Endothelial cell of umbilical vein (primary cell): ENCODE measurements at regions not wholly inside any gene's neighbourhood (a gene's known extent, or its start where the extent isn't known, plus 50 kb on each side); places are given as distances from the start of the nearest gene placed in this dataset.

Experiments
- BruUV-seq: library from RNA; stranded (reverse); fragments of 400-500 nt; replicated peaks from 2 replicates; lab custom pipeline; 2021; lab: Mats Ljungman, UMichigan
- CTCF ChIA-PET: fragments of 300-600, 350-600 bp; sonication (Branson Sonifier 250); formaldehyde crosslinking; loops from one replicate; lab custom pipeline; 2021; ENCODE audit warnings: antibody characterized with exemption, inconsistent platforms; lab: Charles Lee
- POLR2A ChIA-PET: fragments of 300-600, 350-600 bp; sonication (Branson Sonifier 250); formaldehyde crosslinking; loops from one replicate; lab custom pipeline; 2021; ENCODE audit warnings: antibody characterized with exemption, inconsistent platforms; lab: Charles Lee
- DNase-seq: peaks from one replicate; pipeline ENCODE4 v3.0.0-alpha.2; 2011; ENCODE audit warnings: low read depth, low spot score
- FAIRE-seq: peaks from 2 replicates; lab custom pipeline; 2011; peaks lifted over from hg19 to GRCh38; lab: Jason Lieb, UNC
- H2AFZ ChIP-seq: 2 replicates; pipeline ENCODE4 v1.6.0; 2012; ENCODE audit warnings: low read depth, low read length, control low read depth, inconsistent platforms
- H3K27ac ChIP-seq: 2 replicates; pipeline ENCODE4 v1.5.1; 2011; ENCODE audit warnings: low read depth, mild to moderate bottlenecking, control low read depth, low read length, moderate library complexity; ENCODE audit not compliant: insufficient read depth
- H3K27me3 ChIP-seq, 2 experiments: 2 replicates each; pipeline versions ENCODE4 v1.6.0 to v1.6.1; 2011; ENCODE audit warnings: low read length in 2 of 2, mixed read lengths in 1 of 2; ENCODE audit not compliant: control insufficient read depth in 2 of 2, insufficient read depth in 2 of 2
- H3K36me3 ChIP-seq, 2 experiments: 2 replicates in 1 of 2; 3 replicates in 1 of 2; pipeline ENCODE4 v1.5.1; 2011; ENCODE audit warnings: low read length in 2 of 2, mild to moderate bottlenecking in 1 of 2, moderate library complexity in 1 of 2; ENCODE audit not compliant: control insufficient read depth in 2 of 2, insufficient read depth in 2 of 2; ENCODE audit errors: extremely low read depth in 1 of 2
- H3K4me1 ChIP-seq: 3 replicates; pipeline ENCODE4 v1.5.1; 2011; ENCODE audit warnings: mild to moderate bottlenecking, low read length; ENCODE audit not compliant: control insufficient read depth, insufficient read depth; ENCODE audit errors: extremely low read depth
- H3K4me2 ChIP-seq: 2 replicates; pipeline ENCODE4 v1.6.1; 2011; ENCODE audit warnings: low read length, control low read depth, mixed read lengths; ENCODE audit not compliant: insufficient read depth
- H3K4me3 ChIP-seq, 3 experiments: fragments of 200-600 bp in 1 of 3; sonication (generic), shearing (Covaris generic) in 1 of 3; replicated peaks in 1 of 3; 2 replicates each; pipeline ENCODE4 v1.5.1; 2011 to 2016; ENCODE audit warnings: control low read depth in 3 of 3, low read length in 3 of 3, mild to moderate bottlenecking in 2 of 3, inconsistent platforms in 1 of 3, low read depth in 1 of 3, moderate library complexity in 1 of 3; ENCODE audit not compliant: insufficient read depth in 1 of 3
- H3K79me2 ChIP-seq: 2 replicates; pipeline ENCODE4 v1.6.0; 2012; ENCODE audit warnings: low read length, inconsistent platforms; ENCODE audit not compliant: control insufficient read depth, insufficient read depth
- H3K9ac ChIP-seq: replicated peaks from 2 replicates; pipeline ENCODE3; 2011; ENCODE audit warnings: low read length, control low read depth; ENCODE audit not compliant: insufficient read depth; ENCODE audit errors: extremely low read depth
- H3K9me1 ChIP-seq: replicated peaks from 3 replicates; pipeline ENCODE4 v1.6.0; 2011; ENCODE audit warnings: mild to moderate bottlenecking, low read length; ENCODE audit not compliant: control insufficient read depth, insufficient read depth; ENCODE audit errors: extremely low read depth
- H3K9me3 ChIP-seq: replicated peaks from 2 replicates; pipeline ENCODE4 v1.5.1; 2012; ENCODE audit warnings: low read length, inconsistent platforms; ENCODE audit not compliant: control insufficient read depth, insufficient read depth
- H4K20me1 ChIP-seq: replicated peaks from 2 replicates; pipeline ENCODE3; 2011; ENCODE audit warnings: mild to moderate bottlenecking, low read length; ENCODE audit not compliant: control insufficient read depth, insufficient read depth; ENCODE audit errors: extremely low read depth
- CTCF ChIP-seq, 2 donors: IDR thresholded peaks; 1 replicate in 1 of 2; 2 replicates in 1 of 2; pipeline ENCODE4 v1.5.1; 2011; ENCODE audit warnings: low read length in 2 of 2, mild to moderate bottlenecking in 2 of 2, moderate library complexity in 2 of 2, control low read depth in 1 of 2, inconsistent platforms in 1 of 2, low read depth in 1 of 2; ENCODE audit not compliant: insufficient read depth in 1 of 2; ENCODE audit errors: extremely low read depth in 1 of 2
- EZH2 ChIP-seq: IDR thresholded peaks from 2 replicates; pipeline ENCODE4 v1.6.1; 2012; ENCODE audit warnings: borderline replicate concordance, low read depth, mild to moderate bottlenecking, moderate library complexity, low read length, inconsistent platforms; ENCODE audit not compliant: severe bottlenecking
- FOS ChIP-seq: IDR thresholded peaks from 2 replicates; pipeline ENCODE4 v1.6.1; 2011; ENCODE audit warnings: mild to moderate bottlenecking, low read length, moderate library complexity, borderline replicate concordance; ENCODE audit not compliant: insufficient read depth
- GATA2 ChIP-seq: IDR thresholded peaks from 2 replicates; pipeline ENCODE4 v1.7.0; 2011; ENCODE audit warnings: low read depth, mild to moderate bottlenecking, moderate library complexity, mixed read lengths, low read length; ENCODE audit not compliant: insufficient read length, insufficient read depth
- JUN ChIP-seq: IDR thresholded peaks from 2 replicates; pipeline ENCODE4 v1.6.1; 2011; ENCODE audit warnings: borderline replicate concordance, low read depth; ENCODE audit not compliant: insufficient read length, insufficient read depth
- MAX ChIP-seq: IDR thresholded peaks from 2 replicates; pipeline ENCODE4 v1.6.1; 2011; ENCODE audit not compliant: insufficient read depth, insufficient read length
- MYC ChIP-seq: IDR thresholded peaks from one replicate; pipeline ENCODE4 v1.6.1; 2011; ENCODE audit warnings: mild to moderate bottlenecking, low read depth, low read length
- POLR2A ChIP-seq: IDR thresholded peaks from 2 replicates; pipeline ENCODE4 v1.6.1; 2012; ENCODE audit warnings: low read depth, mild to moderate bottlenecking, control low read depth, low read length
- POLR2AphosphoS5 ChIP-seq: IDR thresholded peaks from 2 replicates; pipeline ENCODE4 v1.6.1; 2012; ENCODE audit warnings: low read depth, mild to moderate bottlenecking, control low read depth, low read length, moderate library complexity; ENCODE audit not compliant: insufficient read depth
- dilution Hi-C: fragments of 300-500 bp; cut with MboI; formaldehyde crosslinking; loops from one replicate; pipeline ENCODE4 v1.15.0; 2019; ENCODE audit warnings: low sequenced_read_pairs; ENCODE audit not compliant: extremely low pct_ligation_motif_present
- intact Hi-C: fragments of 100-400 bp; cut with micrococcal nuclease; formaldehyde crosslinking; loops from one replicate; pipeline ENCODE4 v1.10.0; 2022

GRCh38 chr10:108911814-108912541 is 1011.3 kb downstream of the XPNPEP1 start:
- no TSS peak for BruUV-seq
- intact Hi-C loops: no loop called here
- Histone ChIP-seq H3K4me1 (no peaks in the 10 kb centered on the region), H3K27ac (no peak overlapping the region), H4K20me1 (no peaks in the 10 kb centered on the region), H3K79me2 (no peaks in the 10 kb centered on the region), H3K9me1 (no peaks in the 10 kb centered on the region), H3K36me3 (no peaks in the 10 kb centered on the region), H3K9ac (no peak overlapping the region), H3K9me3 (peaks cover 3% of the 10 kb centered on the region), H3K4me2 (no peak overlapping the region), H3K27me3 (no peaks in the 10 kb centered on the region), H3K4me3 (no peak overlapping the region), H2AFZ (no peak overlapping the region)
- ChIA-PET CTCF (no interaction called here), POLR2A (no interaction called here)
- DNase-seq: no peak
- dilution Hi-C loops: no loop called here
- no peak for TF ChIP-seq EZH2
- no peak for TF ChIP-seq POLR2AphosphoS5
- no peak for TF ChIP-seq MAX
- no peak for TF ChIP-seq MYC
- no peak for TF ChIP-seq FOS
- TF ChIP-seq JUN: no peak
- no peak for TF ChIP-seq POLR2A
- TF ChIP-seq GATA2: no peak
- TF ChIP-seq CTCF (IDR thresholded peaks at IDR 0.05; ENCODE audit: extremely low read depth in 1 of 2, insufficient read depth in 1 of 2, low read depth in 1 of 2, low read length in 2 of 2): no peak
- no peak for FAIRE-seq
